Caco-2 (cell line): ENCODE measurements at regions not wholly inside any gene's neighbourhood (a gene's known extent, or its start where the extent isn't known, plus 50 kb on each side); places are given as distances from the start of the nearest gene placed in this dataset.

Experiments
- BruUV-seq: library from RNA; stranded (reverse); fragments of 400-500 nt; replicated peaks from 2 replicates; lab custom pipeline; 2021; lab: Mats Ljungman, UMichigan
- CTCF ChIA-PET: fragments of 300-600 bp; sonication (Branson Sonifier 250); formaldehyde crosslinking; loops from one replicate; lab custom pipeline; 2022; ENCODE audit warnings: antibody characterized with exemption; lab: Charles Lee
- POLR2A ChIA-PET: fragments of 300-600 bp; sonication (Branson Sonifier 250); formaldehyde crosslinking; loops from one replicate; lab custom pipeline; 2022; ENCODE audit warnings: antibody characterized with exemption; lab: Charles Lee
- DNase-seq, 2 experiments: peaks; one replicate each; pipeline versions ENCODE4 v3.0.0 to v3.0.0-alpha.2; 2020 to 2022
- H3K27me3 ChIP-seq: replicated peaks from 2 replicates; pipeline ENCODE4 v1.6.0; 2011; ENCODE audit warnings: low read length; ENCODE audit not compliant: control insufficient read depth, insufficient read depth
- H3K36me3 ChIP-seq: 2 replicates; pipeline ENCODE4 v1.5.1; 2011; ENCODE audit warnings: low read length; ENCODE audit not compliant: control insufficient read depth, insufficient read depth
- H3K4me1 ChIP-seq: fragments of 250-450 bp; sonication (Bioruptor Pico); 2 replicates; pipeline ENCODE4 v1.5.1; 2020; ENCODE audit warnings: mild to moderate bottlenecking
- H3K4me3 ChIP-seq: 2 replicates; pipeline ENCODE4 v1.5.1; 2011; ENCODE audit warnings: low read depth, mild to moderate bottlenecking, control low read depth, low read length
- H3K9me3 ChIP-seq: fragments of 250-450 bp; sonication (Bioruptor Pico); 2 replicates; pipeline ENCODE4 v1.5.1; 2020; ENCODE audit warnings: mild to moderate bottlenecking, moderate library complexity
- H3K27ac Mint-ChIP-seq: one replicate; pipeline ENCODE4 v1.8.0; 2022; ENCODE audit warnings: mixed read lengths; ENCODE audit not compliant: unreplicated experiment
- H3K27me3 Mint-ChIP-seq: one replicate; pipeline ENCODE4 v1.8.0; 2022; ENCODE audit warnings: mixed read lengths; ENCODE audit not compliant: insufficient read depth, unreplicated experiment
- H3K36me3 Mint-ChIP-seq: one replicate; pipeline ENCODE4 v1.8.0; 2022; ENCODE audit warnings: mild to moderate bottlenecking, mixed read lengths; ENCODE audit not compliant: insufficient read depth, unreplicated experiment
- H3K4me1 Mint-ChIP-seq: one replicate; pipeline ENCODE4 v1.8.0; 2022; ENCODE audit warnings: low read depth, mixed read lengths; ENCODE audit not compliant: unreplicated experiment
- H3K4me3 Mint-ChIP-seq: one replicate; pipeline ENCODE4 v1.8.0; 2022; ENCODE audit warnings: mild to moderate bottlenecking, moderate library complexity, mixed read lengths; ENCODE audit not compliant: unreplicated experiment
- H3K9me3 Mint-ChIP-seq: one replicate; pipeline ENCODE4 v1.8.0; 2022; ENCODE audit warnings: mixed read lengths; ENCODE audit not compliant: unreplicated experiment
- intact Hi-C: fragments of 100-400 bp; cut with micrococcal nuclease; formaldehyde crosslinking; loops from one replicate; pipeline ENCODE4 v1.10.0; 2022; ENCODE audit not compliant: unreplicated experiment
- TF ChIP-seq, protein P1 (sequence below), 2 experiments: fragments of 200-600 bp in 1 of 2; IDR thresholded peaks; 1 replicate in 1 of 2; 2 replicates in 1 of 2; pipeline versions ENCODE4 v1.5.1 to v1.8.0; 2011 to 2022; ENCODE audit warnings: antibody characterized with exemption in 1 of 2, control low read depth in 1 of 2, inconsistent platforms in 1 of 2, low read depth in 1 of 2, low read length in 1 of 2, mild to moderate bottlenecking in 1 of 2, moderate library complexity in 1 of 2; ENCODE audit not compliant: insufficient read depth in 1 of 2, severe bottlenecking in 1 of 2, unreplicated experiment in 1 of 2

DNA sequence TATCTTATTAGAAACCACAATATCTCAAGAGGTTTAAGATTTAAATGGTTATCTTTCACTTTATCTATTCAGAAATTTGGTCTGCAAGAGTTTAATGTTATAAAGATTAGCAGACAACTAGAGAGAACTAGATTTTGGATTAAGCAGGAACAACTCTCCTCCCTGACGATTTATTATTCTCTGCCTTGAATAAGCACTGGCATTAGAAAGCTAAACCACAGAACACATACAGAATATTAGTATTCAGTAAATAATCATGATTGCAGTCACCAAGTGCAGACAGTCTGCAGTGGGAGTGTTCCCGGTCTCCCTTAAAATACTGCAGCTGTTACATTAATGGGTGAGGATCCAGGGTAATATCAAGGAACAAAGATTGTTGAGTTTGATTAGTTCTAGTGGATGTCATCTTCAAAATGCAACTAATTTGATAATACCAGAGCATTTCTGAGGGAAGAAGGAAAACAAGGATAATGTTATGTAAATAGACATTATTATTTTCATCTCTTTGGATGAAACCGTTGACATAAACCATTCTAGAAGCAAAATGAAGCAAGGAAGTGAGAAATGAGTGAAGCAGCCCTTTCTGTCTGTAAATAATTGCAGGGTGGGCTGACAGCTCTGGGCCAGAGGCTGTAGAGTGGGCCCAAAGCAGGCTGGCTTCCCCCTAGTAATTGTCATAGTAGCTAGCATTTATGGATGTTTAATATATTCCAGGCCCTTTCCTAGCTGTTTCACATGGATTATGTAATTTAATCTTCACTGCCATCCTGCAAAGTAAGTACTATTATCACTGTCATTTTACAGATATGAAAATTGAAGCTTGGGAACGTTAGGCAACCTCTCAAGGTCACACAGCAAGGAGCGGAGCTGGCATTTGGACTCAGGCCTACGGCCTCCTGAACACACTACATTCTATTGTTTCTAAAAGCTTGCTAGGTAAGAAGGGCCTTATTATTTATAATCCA lies 79.4 kb downstream of the DYRK2 start:
- no peak for DNase-seq
- no TSS peak for BruUV-seq
- Mint-ChIP-seq H3K27me3 (no peaks in the 10 kb centered on the region), H3K27ac (no peak overlapping the region), H3K36me3 (no peaks in the 10 kb centered on the region), H3K4me3 (no peak overlapping the region), H3K9me3 (no peaks in the 10 kb centered on the region), H3K4me1 (no peaks in the 10 kb centered on the region)
- TF ChIP-seq, protein P1, sequence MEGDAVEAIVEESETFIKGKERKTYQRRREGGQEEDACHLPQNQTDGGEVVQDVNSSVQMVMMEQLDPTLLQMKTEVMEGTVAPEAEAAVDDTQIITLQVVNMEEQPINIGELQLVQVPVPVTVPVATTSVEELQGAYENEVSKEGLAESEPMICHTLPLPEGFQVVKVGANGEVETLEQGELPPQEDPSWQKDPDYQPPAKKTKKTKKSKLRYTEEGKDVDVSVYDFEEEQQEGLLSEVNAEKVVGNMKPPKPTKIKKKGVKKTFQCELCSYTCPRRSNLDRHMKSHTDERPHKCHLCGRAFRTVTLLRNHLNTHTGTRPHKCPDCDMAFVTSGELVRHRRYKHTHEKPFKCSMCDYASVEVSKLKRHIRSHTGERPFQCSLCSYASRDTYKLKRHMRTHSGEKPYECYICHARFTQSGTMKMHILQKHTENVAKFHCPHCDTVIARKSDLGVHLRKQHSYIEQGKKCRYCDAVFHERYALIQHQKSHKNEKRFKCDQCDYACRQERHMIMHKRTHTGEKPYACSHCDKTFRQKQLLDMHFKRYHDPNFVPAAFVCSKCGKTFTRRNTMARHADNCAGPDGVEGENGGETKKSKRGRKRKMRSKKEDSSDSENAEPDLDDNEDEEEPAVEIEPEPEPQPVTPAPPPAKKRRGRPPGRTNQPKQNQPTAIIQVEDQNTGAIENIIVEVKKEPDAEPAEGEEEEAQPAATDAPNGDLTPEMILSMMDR (IDR thresholded peaks at IDR 0.05; ENCODE audit: insufficient read depth in 1 of 2, low read depth in 1 of 2, low read length in 1 of 2, severe bottlenecking in 1 of 2, unreplicated experiment in 1 of 2), result no peak
- POLR2A ChIA-PET, result no interaction called here
- Histone ChIP-seq H3K36me3 (no peaks in the 10 kb centered on the region), H3K4me3 (no peak overlapping the region), H3K9me3 (no peaks in the 10 kb centered on the region), H3K27me3 (no peaks in the 10 kb centered on the region), H3K4me1 (peaks cover 10% of the 10 kb centered on the region)
- intact Hi-C loops, result no loop called here
- CTCF ChIA-PET, result no interaction called here

GRCh38 chr12:67732857-67733256 lies 84.3 kb downstream of the DYRK2 start:
- TF ChIP-seq, protein P1 (IDR thresholded peaks at IDR 0.05; ENCODE audit: insufficient read depth in 1 of 2, low read depth in 1 of 2, low read length in 1 of 2, severe bottlenecking in 1 of 2, unreplicated experiment in 1 of 2), result no peak
- H3K27ac Mint-ChIP-seq, result no peak overlapping the region
- no TSS peak for BruUV-seq
- CTCF ChIA-PET, result no interaction called here
- H3K36me3 Mint-ChIP-seq, result no peaks in the 10 kb centered on the region
- POLR2A ChIA-PET, result no interaction called here
- no peak for DNase-seq
- Histone ChIP-seq H3K36me3 (no peaks in the 10 kb centered on the region), H3K9me3 (no peaks in the 10 kb centered on the region), H3K4me1 (no peaks in the 10 kb centered on the region), H3K4me3 (no peak overlapping the region), H3K27me3 (no peaks in the 10 kb centered on the region)
- no peak overlapping the region for H3K4me3 Mint-ChIP-seq
- intact Hi-C loops, result no loop called here
- peaks cover 6% of the 10 kb centered on the region for H3K4me1 Mint-ChIP-seq
- H3K9me3 Mint-ChIP-seq, result no peaks in the 10 kb centered on the region
- no peaks in the 10 kb centered on the region for H3K27me3 Mint-ChIP-seq

GRCh38 chr12:67735868-67736267 lies 87.3 kb downstream of the DYRK2 start:
- H3K36me3 Mint-ChIP-seq, result no peaks in the 10 kb centered on the region
- TF ChIP-seq, protein P1 (IDR thresholded peaks at IDR 0.05; ENCODE audit: insufficient read depth in 1 of 2, low read depth in 1 of 2, low read length in 1 of 2, severe bottlenecking in 1 of 2, unreplicated experiment in 1 of 2), result no peak
- H3K4me3 Mint-ChIP-seq, result no peak overlapping the region
- CTCF ChIA-PET, result no interaction called here
- intact Hi-C loops, result no loop called here
- H3K9me3 Mint-ChIP-seq, result no peaks in the 10 kb centered on the region
- Histone ChIP-seq H3K4me1 (no peaks in the 10 kb centered on the region), H3K27me3 (no peaks in the 10 kb centered on the region), H3K4me3 (no peak overlapping the region), H3K36me3 (no peaks in the 10 kb centered on the region), H3K9me3 (no peaks in the 10 kb centered on the region)
- POLR2A ChIA-PET, result no interaction called here
- no TSS peak for BruUV-seq
- no peak for DNase-seq
- H3K27me3 Mint-ChIP-seq, result no peaks in the 10 kb centered on the region
- H3K4me1 Mint-ChIP-seq, result peaks cover 6% of the 10 kb centered on the region
- H3K27ac Mint-ChIP-seq, result no peak overlapping the region
